AG10803 (cell line): ENCODE measurements at regions not wholly inside any gene's neighbourhood (a gene's known extent, or its start where the extent isn't known, plus 50 kb on each side); places are given as distances from the start of the nearest gene placed in this dataset.

ENCODE experiments used
- DNase-seq: peaks from one replicate; pipeline ENCODE4 v3.0.0; 2010; ENCODE audit warnings: low read depth
- H3K4me3 ChIP-seq: 2 replicates; pipeline ENCODE4 v1.5.1; 2011; ENCODE audit warnings: mild to moderate bottlenecking, low read length, control low read depth
- CTCF ChIP-seq: conservative IDR thresholded peaks from 2 replicates; pipeline ENCODE4 v1.5.1; 2011; ENCODE audit warnings: mild to moderate bottlenecking, low read length, control low read depth, inconsistent platforms

- DNase-seq = no peak
- no peak overlapping the region for H3K4me3 ChIP-seq
- no peak for TF ChIP-seq CTCF
Measured at GRCh38 chr4:147037069-147037468, 91.4 kb upstream of the TTC29 start.

- H3K4me3 ChIP-seq = no peak overlapping the region
- no peak for DNase-seq
- TF ChIP-seq CTCF = no peak
Measured at GRCh38 chr4:147039976-147040575, 94.4 kb upstream of the TTC29 start.

GRCh38 chr4:147040874-147041273, 95.2 kb upstream of the TTC29 start:
- no peak overlapping the region for H3K4me3 ChIP-seq
- no peak for DNase-seq
- TF ChIP-seq CTCF = no peak

GRCh38 chr4:147041376-147041775, 95.7 kb upstream of the TTC29 start:
- DNase-seq = no peak
- no peak for TF ChIP-seq CTCF
- no peak overlapping the region for H3K4me3 ChIP-seq

- H3K4me3 ChIP-seq = no peak overlapping the region
- DNase-seq = no peak
- TF ChIP-seq CTCF = no peak
Measured at GRCh38 chr4:147042046-147042445, 96.4 kb upstream of the TTC29 start.

- no peak overlapping the region for H3K4me3 ChIP-seq
- TF ChIP-seq CTCF = no peak
- no peak for DNase-seq
Measured at GRCh38 chr4:147044241-147044640, 98.6 kb upstream of the TTC29 start.

- no peak for TF ChIP-seq CTCF
- peak; percentile 43 for DNase-seq
Measured at GRCh38 chr4:147049946-147050345, 104.3 kb upstream of the TTC29 start.

More at GRCh38 chr4:147049946-147050345, 104.3 kb upstream of the TTC29 start:
- peak overlapping the region; percentile 10; the same call in 1 of the 2 replicates for H3K4me3 ChIP-seq
